CD14-positive monocyte (primary cell): ENCODE measurements at regions not wholly inside any gene's neighbourhood (a gene's known extent, or its start where the extent isn't known, plus 50 kb on each side); places are given as distances from the start of the nearest gene placed in this dataset.

Experiments used
- DNase-seq, 3 donors: peaks; one replicate each; pipeline ENCODE4 v3.0.0-alpha.2; 2011 to 2022
- H2AFZ ChIP-seq: 2 replicates; pipeline ENCODE4 v1.6.0; 2012; ENCODE audit warnings: mild to moderate bottlenecking, low read depth, low read length, inconsistent platforms; ENCODE audit not compliant: insufficient read depth, poor library complexity, severe bottlenecking
- H3K27ac ChIP-seq, 2 donors: 1 replicate in 1 of 2; 2 replicates in 1 of 2; pipeline ENCODE4 v1.5.1; 2012 to 2013; ENCODE audit warnings: low read length in 2 of 2, control low read depth in 1 of 2, inconsistent platforms in 1 of 2, low read depth in 1 of 2, mild to moderate bottlenecking in 1 of 2
- H3K27me3 ChIP-seq, 2 donors: one replicate each; pipeline versions ENCODE4 v1.6.0 to v1.6.1; 2011 to 2013; ENCODE audit warnings: low read length in 2 of 2; ENCODE audit not compliant: control insufficient read depth in 2 of 2, insufficient read depth in 2 of 2
- H3K36me3 ChIP-seq, 2 donors: replicated peaks in 1 of 2; 1 replicate in 1 of 2; 2 replicates in 1 of 2; pipeline versions ENCODE4 v1.5.1 to v1.6.1; 2012 to 2013; ENCODE audit warnings: low read length in 2 of 2, control low read depth in 1 of 2, inconsistent platforms in 1 of 2, mild to moderate bottlenecking in 1 of 2; ENCODE audit not compliant: insufficient read depth in 2 of 2, control insufficient read depth in 1 of 2
- H3K4me1 ChIP-seq, 2 donors: 1 replicate in 1 of 2; 2 replicates in 1 of 2; pipeline versions ENCODE4 v1.5.1 to v1.6.1; 2012 to 2013; ENCODE audit warnings: low read length in 2 of 2, control low read depth in 1 of 2, inconsistent platforms in 1 of 2, mild to moderate bottlenecking in 1 of 2, moderate library complexity in 1 of 2; ENCODE audit not compliant: insufficient read depth in 2 of 2, control insufficient read depth in 1 of 2
- H3K4me2 ChIP-seq: replicated peaks from 2 replicates; pipeline ENCODE3; 2012; ENCODE audit warnings: low read length, moderate library complexity, mild to moderate bottlenecking; ENCODE audit not compliant: poor library complexity, severe bottlenecking; ENCODE audit errors: extremely low read depth
- H3K4me3 ChIP-seq, 3 experiments: fragments of 200-600 bp in 1 of 3; sonication (generic) in 1 of 3; replicated peaks in 1 of 3; 1 replicate in 2 of 3; 2 replicates in 1 of 3; pipeline ENCODE4 v1.5.1; 2011 to 2013; ENCODE audit warnings: low read length in 3 of 3, mild to moderate bottlenecking in 3 of 3, control low read depth in 2 of 3, low read depth in 2 of 3, inconsistent platforms in 1 of 3, moderate library complexity in 1 of 3
- H3K79me2 ChIP-seq: 2 replicates; pipeline ENCODE4 v1.6.0; 2012; ENCODE audit warnings: mild to moderate bottlenecking, control low read depth, inconsistent platforms, low read length, moderate library complexity; ENCODE audit not compliant: insufficient read depth
- H3K9ac ChIP-seq: 2 replicates; pipeline ENCODE4 v1.6.0; 2017; ENCODE audit warnings: low read length, mild to moderate bottlenecking; ENCODE audit not compliant: insufficient read depth, poor library complexity, severe bottlenecking
- H3K9me3 ChIP-seq, 2 donors: replicated peaks in 1 of 2; 1 replicate in 1 of 2; 2 replicates in 1 of 2; pipeline versions ENCODE4 v1.5.1 to v1.6.1; 2012 to 2013; ENCODE audit warnings: low read length in 2 of 2, control low read depth in 1 of 2; ENCODE audit not compliant: control insufficient read depth in 1 of 2, insufficient read depth in 1 of 2
- H4K20me1 ChIP-seq: 2 replicates; pipeline ENCODE4 v1.6.0; 2012; ENCODE audit warnings: mild to moderate bottlenecking, low read length, control low read depth, moderate library complexity; ENCODE audit not compliant: insufficient read depth
- H3K27ac Mint-ChIP-seq, 7 donors: one replicate each; pipeline ENCODE4 v1.8.0; 2020; ENCODE audit warnings: mild to moderate bottlenecking in 7 of 7, mixed read lengths in 7 of 7, moderate library complexity in 6 of 7, inconsistent platforms in 2 of 7
- H3K27me3 Mint-ChIP-seq, 3 donors: one replicate each; pipeline ENCODE4 v1.8.0; 2021 to 2022; ENCODE audit warnings: low read depth in 3 of 3, mild to moderate bottlenecking in 3 of 3, mixed read lengths in 3 of 3, moderate library complexity in 3 of 3, inconsistent platforms in 1 of 3
- H3K36me3 Mint-ChIP-seq, 2 donors: one replicate each; pipeline ENCODE4 v1.8.0; 2020; ENCODE audit warnings: mixed read lengths in 2 of 2, inconsistent platforms in 1 of 2, mild to moderate bottlenecking in 1 of 2
- H3K4me1 Mint-ChIP-seq: one replicate; pipeline ENCODE4 v1.8.0; 2020; ENCODE audit warnings: mild to moderate bottlenecking, mixed read lengths
- H3K4me3 Mint-ChIP-seq, 2 donors: one replicate each; pipeline ENCODE4 v1.8.0; 2020; ENCODE audit warnings: mild to moderate bottlenecking in 2 of 2, mixed read lengths in 2 of 2, moderate library complexity in 1 of 2
- H3K9me3 Mint-ChIP-seq, 7 donors: one replicate each; pipeline ENCODE4 v1.8.0; 2020 to 2022; ENCODE audit warnings: mixed read lengths in 7 of 7, mild to moderate bottlenecking in 6 of 7, moderate library complexity in 6 of 7, inconsistent platforms in 2 of 7
- WGBS: methylation state at CpG from one replicate; pipeline ENCODE4 v1.1.5; 2013; ENCODE audit warnings: missing lambda C conversion rate; ENCODE audit not compliant: insufficient coverage; 5-methylcytosine and 5-hydroxymethylcytosine counted together
- intact Hi-C, 2 donors: fragments of 100-400 bp; cut with micrococcal nuclease; formaldehyde crosslinking; loops; one replicate each; pipeline versions ENCODE4 v1.15.0 to v1.15.1; 2023
- TF ChIP-seq, protein P1 (sequence below): fragments of 200-600 bp; IDR thresholded peaks from one replicate; pipeline ENCODE4 v1.8.0; 2022; ENCODE audit warnings: antibody characterized with exemption, mild to moderate bottlenecking

DNA sequence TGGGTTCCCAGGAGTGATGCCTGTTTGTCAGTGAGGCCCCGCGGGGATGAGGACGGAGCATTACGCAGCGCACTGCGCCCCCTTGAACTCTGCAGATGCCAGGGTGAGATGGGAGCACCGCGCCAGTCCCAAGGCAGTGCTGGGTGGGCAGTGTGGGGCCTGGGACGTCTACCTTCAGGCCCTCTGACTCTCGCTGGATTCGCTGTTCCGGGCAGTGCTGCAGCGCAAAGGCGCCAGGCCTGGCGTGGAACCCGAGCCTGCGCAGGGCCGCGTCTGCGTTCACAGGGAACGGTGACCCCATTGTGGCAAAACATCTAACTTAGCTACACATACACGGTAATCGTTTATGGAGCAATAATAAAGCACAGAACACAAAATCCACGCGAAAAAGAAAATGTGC is 257.3 kb downstream of the QKI start:
- Mint-ChIP-seq H3K27ac (no peak overlapping the region), H3K4me1 (peaks cover 4% of the 10 kb centered on the region), H3K36me3 (peaks cover 0 to 2% of the 10 kb centered on the region in 2 donors), H3K9me3 (peaks cover 2 to 7% (median 5%) of the 10 kb centered on the region in 7 donors), H3K27me3 (peaks cover 14 to 22% (median 21%) of the 10 kb centered on the region in 3 donors), H3K4me3 (no peak overlapping the region)
- Histone ChIP-seq H3K9ac (no peak overlapping the region), H3K4me1 (peaks cover 27 to 31% of the 10 kb centered on the region in 2 donors), H3K27ac (no peak overlapping the region), H3K79me2 (no peaks in the 10 kb centered on the region), H4K20me1 (no peaks in the 10 kb centered on the region), H2AFZ (no peak overlapping the region), H3K4me3 (no peak overlapping the region), H3K36me3 (no peaks in the 10 kb centered on the region), H3K4me2 (no peak overlapping the region), H3K27me3 (peaks cover 2 to 3% of the 10 kb centered on the region in 2 donors), H3K9me3 (no peaks in the 10 kb centered on the region)
- DNase-seq = no peak
- TF ChIP-seq, protein P1, sequence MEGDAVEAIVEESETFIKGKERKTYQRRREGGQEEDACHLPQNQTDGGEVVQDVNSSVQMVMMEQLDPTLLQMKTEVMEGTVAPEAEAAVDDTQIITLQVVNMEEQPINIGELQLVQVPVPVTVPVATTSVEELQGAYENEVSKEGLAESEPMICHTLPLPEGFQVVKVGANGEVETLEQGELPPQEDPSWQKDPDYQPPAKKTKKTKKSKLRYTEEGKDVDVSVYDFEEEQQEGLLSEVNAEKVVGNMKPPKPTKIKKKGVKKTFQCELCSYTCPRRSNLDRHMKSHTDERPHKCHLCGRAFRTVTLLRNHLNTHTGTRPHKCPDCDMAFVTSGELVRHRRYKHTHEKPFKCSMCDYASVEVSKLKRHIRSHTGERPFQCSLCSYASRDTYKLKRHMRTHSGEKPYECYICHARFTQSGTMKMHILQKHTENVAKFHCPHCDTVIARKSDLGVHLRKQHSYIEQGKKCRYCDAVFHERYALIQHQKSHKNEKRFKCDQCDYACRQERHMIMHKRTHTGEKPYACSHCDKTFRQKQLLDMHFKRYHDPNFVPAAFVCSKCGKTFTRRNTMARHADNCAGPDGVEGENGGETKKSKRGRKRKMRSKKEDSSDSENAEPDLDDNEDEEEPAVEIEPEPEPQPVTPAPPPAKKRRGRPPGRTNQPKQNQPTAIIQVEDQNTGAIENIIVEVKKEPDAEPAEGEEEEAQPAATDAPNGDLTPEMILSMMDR = no peak
- intact Hi-C loops = no loop called here
- WGBS = 98% methylated on average over 21 of the region's 25 CpGs

DNA sequence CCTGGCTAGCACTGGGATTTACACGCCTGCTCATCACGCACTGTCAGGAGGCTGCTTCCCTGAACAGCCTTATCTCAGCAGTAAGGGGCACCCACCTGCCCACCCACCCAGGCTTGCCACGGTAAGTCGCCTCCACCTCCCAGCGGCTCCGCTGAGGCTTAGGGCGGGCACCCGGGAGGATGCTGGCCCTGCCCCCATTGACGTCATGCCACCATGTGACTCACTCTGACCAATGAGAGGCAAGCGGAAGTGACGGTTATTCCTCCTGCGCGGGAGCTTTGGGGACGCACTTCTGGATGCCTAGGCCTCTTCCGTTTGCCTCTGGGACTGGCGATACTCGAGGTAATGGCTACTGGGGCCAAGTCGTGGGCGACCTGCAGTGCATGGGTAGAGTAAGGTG is 256.8 kb downstream of the QKI start:
- H3K27me3 Mint-ChIP-seq = peaks cover 11 to 22% (median 21%) of the 10 kb centered on the region in 3 donors
- peaks cover 31 to 35% of the 10 kb centered on the region in 2 donors for H3K4me1 ChIP-seq
- no peak for DNase-seq
- H3K36me3 Mint-ChIP-seq = peaks cover 0 to 2% of the 10 kb centered on the region in 2 donors
- no peak overlapping the region for H3K4me3 Mint-ChIP-seq
- WGBS = 96% methylated on average over 15 of the region's 19 CpGs
- H3K36me3 ChIP-seq = no peaks in the 10 kb centered on the region
- no peak overlapping the region for H3K4me2 ChIP-seq
- H3K27ac Mint-ChIP-seq = no peak overlapping the region
- H3K4me3 ChIP-seq = no peak overlapping the region
- H3K9me3 Mint-ChIP-seq = peaks cover 2 to 7% (median 5%) of the 10 kb centered on the region in 7 donors
- intact Hi-C loops = no loop called here
- peaks cover 2 to 3% of the 10 kb centered on the region in 2 donors for H3K27me3 ChIP-seq
- H3K79me2 ChIP-seq = no peaks in the 10 kb centered on the region
- TF ChIP-seq, protein P1 = no peak
- H2AFZ ChIP-seq = no peak overlapping the region
- no peaks in the 10 kb centered on the region for H4K20me1 ChIP-seq
- H3K9ac ChIP-seq = no peak overlapping the region
- H3K4me1 Mint-ChIP-seq = peaks cover 4% of the 10 kb centered on the region
- H3K27ac ChIP-seq = no peak overlapping the region
- no peaks in the 10 kb centered on the region for H3K9me3 ChIP-seq
